CD4-positive, alpha-beta T cell treated with Interleukin-10 for 1 hour (primary cell): ENCODE measurements at regions not wholly inside any gene's neighbourhood (a gene's known extent, or its start where the extent isn't known, plus 50 kb on each side); places are given as distances from the start of the nearest gene placed in this dataset.

Source experiments
- DNase-seq: peaks from one replicate; pipeline ENCODE4 v3.0.0-alpha.2; 2020

GRCh38 chr18:25630682-25631081 is 278.7 kb upstream of the ZNF521 start:
- DNase-seq: no peak

GRCh38 chr18:25621682-25622081 is 269.7 kb upstream of the ZNF521 start:
- no peak for DNase-seq

- no peak for DNase-seq
These were observed 269.2 kb upstream of the ZNF521 start for GRCh38 chr18:25621144-25621543.

GRCh38 chr18:25614168-25614567 is 262.2 kb upstream of the ZNF521 start:
- DNase-seq: no peak

- DNase-seq: no peak
These were observed 260.5 kb upstream of the ZNF521 start for GRCh38 chr18:25612466-25612865.

- no peak for DNase-seq
These were observed 256.1 kb upstream of the ZNF521 start for GRCh38 chr18:25608091-25608490.

GRCh38 chr18:25604894-25605597 is 253.1 kb upstream of the ZNF521 start:
- DNase-seq: no peak

- DNase-seq: no peak
These were observed 252.4 kb upstream of the ZNF521 start for GRCh38 chr18:25604196-25604893.

GRCh38 chr18:25599443-25599842 is 247.5 kb upstream of the ZNF521 start:
- no peak for DNase-seq

- no peak for DNase-seq
These were observed 245.5 kb upstream of the ZNF521 start for GRCh38 chr18:25597476-25597875.

GRCh38 chr18:25595274-25596060 is 243.5 kb upstream of the ZNF521 start:
- no peak for DNase-seq

- DNase-seq: no peak
These were observed 242.4 kb upstream of the ZNF521 start for GRCh38 chr18:25594351-25594750.

GRCh38 chr18:25592804-25593360 is 240.9 kb upstream of the ZNF521 start:
- DNase-seq: no peak

- no peak for DNase-seq
These were observed 238.5 kb upstream of the ZNF521 start for GRCh38 chr18:25590456-25590855.

- DNase-seq: no peak
These were observed 235.6 kb upstream of the ZNF521 start for GRCh38 chr18:25587545-25587944.

- no peak for DNase-seq
These were observed 217.0 kb upstream of the ZNF521 start for GRCh38 chr18:25568986-25569385.

GRCh38 chr18:25563816-25564683 is 212.1 kb upstream of the ZNF521 start:
- DNase-seq: no peak

- DNase-seq: no peak
These were observed 211.4 kb upstream of the ZNF521 start for GRCh38 chr18:25563346-25563745.

- DNase-seq: peak; percentile 1
These were observed 210.0 kb upstream of the ZNF521 start for GRCh38 chr18:25561918-25562317.

- no peak for DNase-seq
These were observed 208.4 kb upstream of the ZNF521 start for GRCh38 chr18:25560369-25560768.

- DNase-seq: no peak
These were observed 205.0 kb upstream of the ZNF521 start for GRCh38 chr18:25557011-25557410.

GRCh38 chr18:25553631-25554263 is 201.8 kb upstream of the ZNF521 start:
- no peak for DNase-seq
